Stimulated activated CD4-positive, alpha-beta T cell treated with anti-CD3 and anti-CD28 coated beads, TNF-alpha, amount 100 ng/mL, for 48 hours (primary cell): ENCODE measurements at regions not wholly inside any gene's neighbourhood (a gene's known extent, or its start where the extent isn't known, plus 50 kb on each side); places are given as distances from the start of the nearest gene placed in this dataset.

Source experiments
- DNase-seq, 3 donors: peaks; one replicate each; pipeline ENCODE4 v3.0.0-alpha.2; 2020; ENCODE audit warnings: low read depth in 3 of 3

DNA sequence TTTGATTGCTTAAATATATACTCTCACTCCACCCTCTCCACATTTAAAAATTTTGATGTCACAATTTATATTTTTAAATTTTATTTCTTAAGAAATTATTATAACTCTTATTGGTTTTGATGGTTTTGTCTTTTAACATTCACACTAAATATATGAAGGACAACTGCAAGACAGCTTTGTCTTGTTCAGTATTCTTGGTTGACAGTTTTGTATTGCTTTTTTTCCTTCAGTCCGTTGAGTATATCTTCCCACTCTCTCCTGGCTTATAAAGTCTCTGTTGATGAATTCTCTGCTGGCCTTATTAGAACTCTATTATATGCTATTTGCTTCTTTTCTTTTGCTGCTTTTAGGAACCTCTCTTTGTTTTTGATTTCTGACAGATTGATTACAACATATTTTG, 392.2 kb downstream of the C6orf118 start:
- no peak for DNase-seq

DNA sequence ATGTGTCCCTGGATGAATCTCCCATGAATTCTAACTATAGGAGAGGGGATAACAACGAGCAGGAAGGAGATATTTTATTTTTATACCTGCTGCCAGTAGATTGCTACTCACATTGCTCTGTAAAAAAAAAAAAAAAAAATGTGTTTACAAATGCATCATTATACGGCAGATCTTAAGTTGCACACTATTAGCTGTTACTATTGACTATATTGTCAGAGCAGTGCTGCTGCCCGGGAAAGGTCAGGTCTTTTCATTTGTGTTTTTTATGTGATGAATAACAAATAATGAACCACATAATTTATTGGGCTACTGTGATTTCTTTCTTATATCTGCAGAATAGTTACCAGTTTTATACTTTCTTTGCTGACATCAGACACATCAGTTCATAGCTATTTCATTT, 393.3 kb downstream of the C6orf118 start:
- DNase-seq: no peak

- no peak for DNase-seq
Observed at GRCh38 chr6:164911873-164912580, 397.4 kb downstream of the C6orf118 start.

- no peak for DNase-seq
Observed at GRCh38 chr6:164911151-164911550, 398.3 kb downstream of the C6orf118 start.

DNA sequence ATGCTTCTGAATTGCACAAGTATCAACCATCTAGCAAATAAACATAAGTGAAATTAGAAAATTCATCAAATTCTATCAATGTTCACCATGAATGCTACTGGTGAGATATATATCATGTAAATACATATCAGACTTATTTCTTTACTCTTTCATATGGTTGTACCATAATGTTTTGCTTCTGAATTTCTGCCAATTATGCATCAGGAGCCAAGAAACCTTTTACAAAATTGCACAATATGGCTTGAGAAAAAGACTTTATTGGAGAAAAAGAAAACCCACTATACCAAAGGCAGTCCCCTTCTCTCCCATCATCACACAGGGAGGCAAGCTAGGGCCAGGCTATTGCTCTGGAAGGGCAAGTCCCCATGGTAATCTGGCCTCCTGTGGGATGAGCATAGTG, 402.6 kb downstream of the C6orf118 start:
- DNase-seq: no peak

GRCh38 chr6:164905311-164905710, 404.1 kb downstream of the C6orf118 start:
- DNase-seq: no peak

DNA sequence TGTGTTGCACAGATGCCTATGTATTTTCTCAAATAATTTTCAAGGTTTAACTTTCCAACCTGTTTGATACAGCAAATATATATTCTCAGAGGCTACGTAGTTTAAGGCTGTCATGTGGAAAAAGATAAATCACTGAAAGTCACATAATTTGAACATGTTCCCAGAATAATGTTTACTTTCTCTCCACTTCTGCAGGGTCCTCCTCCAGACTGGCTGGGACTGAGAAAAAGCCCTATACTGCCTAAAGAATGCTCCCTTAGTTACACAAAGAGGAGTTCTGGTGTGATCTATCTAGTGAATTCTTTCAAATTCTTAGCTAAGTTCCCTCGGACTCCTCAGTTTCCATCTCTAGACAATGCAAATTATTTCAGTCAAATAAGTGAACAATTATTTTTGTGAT, 411.0 kb downstream of the C6orf118 start:
- DNase-seq: no peak

DNA sequence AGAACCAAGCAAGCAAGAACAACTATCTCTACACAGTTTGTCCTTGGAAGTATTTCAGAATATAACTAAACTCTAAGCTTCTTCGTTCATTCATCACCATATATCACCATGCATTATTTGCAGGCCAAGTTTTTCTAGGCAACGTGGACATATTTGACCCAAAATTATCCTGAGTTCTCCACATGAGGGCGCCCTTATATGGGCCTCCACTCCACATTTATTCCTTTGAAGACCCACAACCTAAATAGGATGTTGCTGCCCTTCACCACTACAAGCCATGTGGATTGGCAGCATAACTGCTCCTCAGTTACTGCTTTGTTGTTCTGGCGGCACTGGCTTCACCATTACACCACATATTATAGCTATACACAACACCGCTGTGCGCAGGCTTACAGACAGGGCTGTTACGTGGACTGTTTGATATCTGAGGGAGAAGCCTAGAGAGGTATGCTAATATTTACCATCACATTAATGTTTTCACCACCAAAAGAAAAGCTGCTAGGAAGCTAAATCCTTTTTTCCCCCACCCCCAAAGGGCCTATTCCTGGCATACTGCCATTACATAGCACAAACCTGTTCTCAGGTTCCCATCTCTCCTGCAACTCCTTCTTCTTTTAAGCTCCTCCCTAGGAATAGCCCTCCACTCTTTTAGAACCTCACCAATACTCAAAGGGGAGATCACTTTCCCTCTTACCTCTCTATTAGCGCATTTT, 411.7 kb downstream of the C6orf118 start:
- no peak for DNase-seq

GRCh38 chr6:164889980-164890379, 419.4 kb downstream of the C6orf118 start:
- no peak for DNase-seq

GRCh38 chr6:164887660-164888059, 421.7 kb downstream of the C6orf118 start:
- DNase-seq: no peak

DNA sequence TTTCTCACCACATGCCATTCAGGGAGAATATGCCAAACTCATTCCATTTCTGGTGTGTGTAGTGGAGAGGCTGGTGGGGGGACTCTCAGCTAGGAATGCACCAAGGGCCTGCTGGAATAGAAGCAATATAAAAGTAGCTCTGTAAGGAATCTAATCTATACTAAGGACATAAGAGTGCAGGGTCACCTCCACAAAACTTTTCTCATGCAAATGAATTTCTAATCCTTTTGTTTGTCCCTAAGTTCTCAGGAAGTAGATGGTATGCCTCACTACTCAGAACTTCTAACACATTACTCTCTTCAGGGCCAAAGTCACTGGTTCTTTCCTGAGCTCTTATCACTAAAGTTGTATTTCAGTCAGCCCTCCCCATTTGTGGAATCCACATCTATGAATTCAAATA, 427.2 kb downstream of the C6orf118 start:
- DNase-seq: no peak

- DNase-seq: no peak
Observed at GRCh38 chr6:164871783-164872182, 437.6 kb downstream of the C6orf118 start.

DNA sequence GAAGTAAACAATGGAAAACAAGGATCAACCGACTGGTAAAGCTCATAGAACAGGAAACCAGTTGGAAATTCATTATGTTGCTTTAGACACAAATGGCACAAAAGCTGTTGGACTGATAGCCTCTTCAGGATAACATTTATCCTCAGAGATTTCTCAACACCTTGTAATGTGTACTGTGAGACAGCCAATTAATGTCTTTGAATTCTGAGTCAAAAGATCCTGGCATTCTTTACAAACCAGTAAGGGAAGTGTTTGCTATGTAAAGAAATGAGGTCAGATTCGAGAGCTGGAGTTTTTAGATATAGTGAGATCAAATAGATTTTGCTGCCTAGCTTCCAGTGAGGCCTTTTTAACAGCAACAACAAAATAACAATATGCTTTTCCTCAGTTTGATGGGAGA, 439.2 kb downstream of the C6orf118 start:
- DNase-seq: no peak

GRCh38 chr6:164861967-164862366, 447.4 kb downstream of the C6orf118 start:
- no peak for DNase-seq

DNA sequence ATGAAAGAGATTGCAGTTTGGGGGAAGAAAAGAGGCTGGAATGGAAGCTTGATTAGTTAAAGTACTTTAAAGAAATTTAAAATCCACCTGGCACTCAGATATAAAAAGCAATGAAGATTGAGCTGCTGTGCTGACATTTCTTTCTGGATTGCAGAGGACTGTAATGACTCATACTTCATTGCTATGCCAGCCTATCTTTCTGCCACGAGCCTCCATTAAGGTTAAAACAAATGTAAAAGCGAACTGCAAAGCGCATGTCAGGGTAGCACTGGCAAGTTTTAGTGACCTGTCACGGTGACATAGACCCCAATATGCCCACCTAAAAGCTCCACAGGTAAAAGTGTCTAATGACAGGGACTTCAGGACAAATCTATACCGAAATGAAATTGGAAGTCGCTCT, 449.6 kb downstream of the C6orf118 start:
- DNase-seq: no peak

GRCh38 chr6:164856138-164856537, 453.3 kb downstream of the C6orf118 start:
- DNase-seq: no peak

DNA sequence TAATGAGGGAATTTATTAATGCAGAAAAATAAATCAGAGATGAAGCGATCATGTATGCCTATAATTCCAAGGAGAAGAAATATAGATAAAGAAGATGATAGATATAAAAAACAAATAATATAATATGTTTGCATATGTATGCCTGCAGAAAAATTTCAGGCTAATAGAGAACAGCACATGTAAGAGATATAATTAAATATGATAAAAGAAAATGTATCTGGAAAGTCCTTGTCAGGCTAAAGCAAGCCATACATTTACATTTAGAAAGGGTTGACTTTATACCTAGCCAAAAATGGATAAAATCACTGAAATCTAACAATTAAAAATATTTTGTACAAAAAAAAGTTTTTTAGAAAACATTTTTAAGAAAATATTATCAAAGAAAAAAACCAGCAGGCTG, 454.1 kb downstream of the C6orf118 start:
- DNase-seq: no peak

GRCh38 chr6:164854526-164854925, 454.9 kb downstream of the C6orf118 start:
- no peak for DNase-seq

DNA sequence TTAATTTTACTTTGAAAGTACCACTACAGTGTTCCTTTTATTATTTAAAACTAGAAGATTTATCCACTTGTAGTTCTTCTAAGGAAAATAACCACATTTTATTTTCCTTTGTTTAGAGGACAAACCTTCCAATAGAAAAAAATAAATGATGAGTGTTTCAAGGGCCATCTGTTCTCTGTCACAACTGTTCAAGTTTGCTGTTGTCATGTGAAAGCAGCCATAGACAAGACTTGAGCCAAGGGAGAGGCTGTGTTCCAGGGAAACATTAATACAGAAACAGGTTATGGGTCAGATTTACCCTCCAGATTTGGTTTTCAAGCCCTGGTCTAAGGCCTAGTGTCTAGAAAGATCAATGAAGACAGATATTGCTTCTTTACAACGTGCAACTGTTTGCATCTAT, 463.6 kb downstream of the C6orf118 start:
- DNase-seq: no peak

DNA sequence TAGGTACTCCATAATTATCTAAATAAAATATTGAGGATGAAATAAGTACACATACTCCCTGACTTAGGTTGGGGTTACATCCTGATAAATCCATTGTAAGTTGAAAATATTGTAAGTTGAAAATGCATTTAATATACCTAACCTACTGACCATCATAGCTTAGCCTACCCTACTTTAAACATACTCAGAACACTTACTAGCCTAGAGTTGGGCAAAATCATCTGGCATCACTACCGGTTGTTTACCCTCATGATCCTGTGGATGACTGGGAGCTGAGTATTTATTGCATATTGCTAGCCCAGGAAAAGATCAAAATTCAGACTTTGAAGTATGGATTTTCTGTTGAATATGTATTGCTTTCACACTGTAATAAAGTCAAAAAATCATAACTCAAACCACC, 467.3 kb downstream of the C6orf118 start:
- DNase-seq: no peak

- no peak for DNase-seq
Observed at GRCh38 chr6:164838068-164838615, 471.3 kb downstream of the C6orf118 start.

DNA sequence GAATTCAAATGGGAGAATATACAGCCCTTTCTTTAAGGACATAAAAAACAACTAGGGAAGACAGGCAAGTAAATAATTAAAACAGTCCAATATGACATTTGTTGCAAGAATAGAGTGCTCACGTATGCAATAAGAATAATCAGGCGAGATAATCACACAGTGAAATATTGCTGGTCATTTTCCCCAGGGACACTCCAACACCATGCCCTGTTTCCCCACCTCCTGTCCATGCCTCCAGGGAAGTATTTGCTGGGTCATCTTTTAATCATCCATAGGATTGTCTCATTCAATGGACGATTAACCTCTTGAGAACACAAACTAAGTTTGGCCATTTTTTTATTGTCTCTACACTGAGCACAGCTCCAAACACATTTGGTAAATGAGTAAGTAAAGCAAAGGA, 472.9 kb downstream of the C6orf118 start:
- DNase-seq: no peak

DNA sequence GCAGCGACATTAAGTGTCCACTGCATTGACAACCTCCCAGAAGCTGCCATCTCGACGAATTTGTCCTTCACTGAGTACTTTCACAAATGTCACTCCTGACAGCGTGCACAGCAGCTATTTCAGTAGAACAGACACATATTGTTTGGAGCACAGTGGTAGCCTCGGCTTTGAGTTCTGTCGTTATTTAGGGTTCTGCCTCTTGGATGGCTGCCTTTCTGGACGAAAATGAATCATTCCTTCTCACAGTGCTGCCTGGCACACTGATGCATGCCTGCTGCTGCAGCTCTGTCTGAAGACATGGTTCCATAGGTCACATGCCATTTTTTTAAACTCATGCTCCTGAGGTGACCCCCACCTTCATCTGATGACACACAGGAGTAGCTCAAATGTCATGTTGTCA, 477.0 kb downstream of the C6orf118 start:
- no peak for DNase-seq
